GM23338 (cell line): ENCODE measurements at regions not wholly inside any gene's neighbourhood (a gene's known extent, or its start where the extent isn't known, plus 50 kb on each side); places are given as distances from the start of the nearest gene placed in this dataset.

Source experiments
- ATAC-seq: fragments of 200-7000 bp; cut with Tn5 transposase; 3 replicates; pipeline ENCODE4 v1.9.1; 2020
- DNase-seq: peaks from one replicate; pipeline ENCODE4 v3.0.0-alpha.2; 2015; ENCODE audit warnings: low spot score
- H2AFZ ChIP-seq: fragments of 200-600 bp; sonication (generic); 2 replicates; pipeline ENCODE4 v1.8.0; 2016; ENCODE audit warnings: antibody characterized with exemption, mild to moderate bottlenecking, moderate library complexity
- H3F3A ChIP-seq: fragments of 200-600 bp; sonication (generic); replicated peaks from 2 replicates; pipeline ENCODE4 v1.8.0; 2017; ENCODE audit warnings: antibody characterized with exemption, mixed run types, low read depth
- H3K27ac ChIP-seq: fragments of 200-600 bp; sonication (generic); 2 replicates; pipeline ENCODE4 v1.6.1; 2016; ENCODE audit warnings: low read depth
- H3K27me3 ChIP-seq: fragments of 200-600 bp; sonication (generic); 2 replicates; pipeline ENCODE4 v1.8.0; 2016; ENCODE audit warnings: mild to moderate bottlenecking, mixed run types, moderate library complexity; ENCODE audit not compliant: insufficient read depth
- H3K36me3 ChIP-seq: fragments of 200-600 bp; sonication (generic); 2 replicates; pipeline ENCODE4 v1.8.0; 2016; ENCODE audit warnings: mild to moderate bottlenecking; ENCODE audit not compliant: insufficient read depth
- H3K4me1 ChIP-seq: fragments of 200-600 bp; sonication (generic); 2 replicates; pipeline ENCODE4 v1.8.0; 2016; ENCODE audit warnings: mild to moderate bottlenecking, moderate library complexity; ENCODE audit not compliant: insufficient read depth
- H3K4me2 ChIP-seq: fragments of 200-600 bp; sonication (generic); 2 replicates; pipeline ENCODE4 v1.7.1; 2017; ENCODE audit warnings: mixed run types
- H3K4me3 ChIP-seq: fragments of 200-600 bp; sonication (generic); 2 replicates; pipeline ENCODE4 v1.6.1; 2016; ENCODE audit warnings: mixed run types
- H3K79me2 ChIP-seq: fragments of 200-600 bp; sonication (generic); replicated peaks from 2 replicates; pipeline ENCODE4 v1.8.0; 2017; ENCODE audit warnings: mild to moderate bottlenecking; ENCODE audit not compliant: insufficient read depth
- H3K9me2 ChIP-seq: fragments of 200-600 bp; sonication (generic); 2 replicates; pipeline ENCODE4 v1.8.0; 2017; ENCODE audit not compliant: insufficient read depth
- H4K20me1 ChIP-seq: fragments of 200-600 bp; sonication (generic); replicated peaks from 2 replicates; pipeline ENCODE4 v1.8.0; 2017; ENCODE audit warnings: mild to moderate bottlenecking; ENCODE audit not compliant: insufficient read depth
- H3K27ac Mint-ChIP-seq: 2 replicates; pipeline ENCODE4 v1.8.0; 2020; ENCODE audit warnings: inconsistent platforms, mild to moderate bottlenecking, moderate library complexity, mixed read lengths
- H3K27me3 Mint-ChIP-seq: 3 replicates; pipeline ENCODE4 v1.8.0; 2022; ENCODE audit warnings: low read depth, mild to moderate bottlenecking, moderate library complexity, mixed read lengths, inconsistent platforms; ENCODE audit not compliant: insufficient read depth, poor library complexity
- H3K36me3 Mint-ChIP-seq: 3 replicates; pipeline ENCODE4 v1.8.0; 2021; ENCODE audit warnings: low read depth, mild to moderate bottlenecking, inconsistent platforms, moderate library complexity, mixed read lengths
- H3K4me1 Mint-ChIP-seq: 3 replicates; pipeline ENCODE4 v1.8.0; 2020; ENCODE audit warnings: mild to moderate bottlenecking, inconsistent platforms, mixed read lengths
- H3K4me3 Mint-ChIP-seq: 3 replicates; pipeline ENCODE4 v1.8.0; 2021; ENCODE audit warnings: moderate library complexity, mild to moderate bottlenecking, inconsistent platforms, mixed read lengths
- H3K9me3 Mint-ChIP-seq: 3 replicates; pipeline ENCODE4 v1.8.0; 2020; ENCODE audit warnings: moderate library complexity, mild to moderate bottlenecking, inconsistent platforms, mixed read lengths
- ZNF114 ChIP-seq: fragments of 250-450 bp; sonication (Bioruptor Pico); IDR thresholded peaks from 2 replicates; pipeline ENCODE4 v1.5.0; 2020; ENCODE audit warnings: mild to moderate bottlenecking, moderate library complexity
- ZNF331 ChIP-seq: fragments of 250-450 bp; sonication (Bioruptor Pico); IDR thresholded peaks from 2 replicates; pipeline ENCODE4 v1.5.0; 2020; ENCODE audit warnings: low read depth, mild to moderate bottlenecking, moderate library complexity
- TF ChIP-seq, protein P1 (sequence below): fragments of 250-450 bp; sonication (Bioruptor Pico); IDR thresholded peaks from 2 replicates; pipeline ENCODE4 v1.5.0; 2020; ENCODE audit warnings: mild to moderate bottlenecking, moderate library complexity
- TF ChIP-seq, protein P2 (sequence below), 2 experiments: fragments of 200-600 bp in 1 of 2; sonication (generic) in 1 of 2; conservative IDR thresholded peaks; 2 replicates each; pipeline versions ENCODE4 v1.5.1 to v1.6.1; 2016 to 2017; ENCODE audit warnings: antibody characterized with exemption in 2 of 2, low read depth in 2 of 2, mild to moderate bottlenecking in 2 of 2, moderate library complexity in 1 of 2

- H2AFZ ChIP-seq = no peak overlapping the region
- TF ChIP-seq, protein P1, sequence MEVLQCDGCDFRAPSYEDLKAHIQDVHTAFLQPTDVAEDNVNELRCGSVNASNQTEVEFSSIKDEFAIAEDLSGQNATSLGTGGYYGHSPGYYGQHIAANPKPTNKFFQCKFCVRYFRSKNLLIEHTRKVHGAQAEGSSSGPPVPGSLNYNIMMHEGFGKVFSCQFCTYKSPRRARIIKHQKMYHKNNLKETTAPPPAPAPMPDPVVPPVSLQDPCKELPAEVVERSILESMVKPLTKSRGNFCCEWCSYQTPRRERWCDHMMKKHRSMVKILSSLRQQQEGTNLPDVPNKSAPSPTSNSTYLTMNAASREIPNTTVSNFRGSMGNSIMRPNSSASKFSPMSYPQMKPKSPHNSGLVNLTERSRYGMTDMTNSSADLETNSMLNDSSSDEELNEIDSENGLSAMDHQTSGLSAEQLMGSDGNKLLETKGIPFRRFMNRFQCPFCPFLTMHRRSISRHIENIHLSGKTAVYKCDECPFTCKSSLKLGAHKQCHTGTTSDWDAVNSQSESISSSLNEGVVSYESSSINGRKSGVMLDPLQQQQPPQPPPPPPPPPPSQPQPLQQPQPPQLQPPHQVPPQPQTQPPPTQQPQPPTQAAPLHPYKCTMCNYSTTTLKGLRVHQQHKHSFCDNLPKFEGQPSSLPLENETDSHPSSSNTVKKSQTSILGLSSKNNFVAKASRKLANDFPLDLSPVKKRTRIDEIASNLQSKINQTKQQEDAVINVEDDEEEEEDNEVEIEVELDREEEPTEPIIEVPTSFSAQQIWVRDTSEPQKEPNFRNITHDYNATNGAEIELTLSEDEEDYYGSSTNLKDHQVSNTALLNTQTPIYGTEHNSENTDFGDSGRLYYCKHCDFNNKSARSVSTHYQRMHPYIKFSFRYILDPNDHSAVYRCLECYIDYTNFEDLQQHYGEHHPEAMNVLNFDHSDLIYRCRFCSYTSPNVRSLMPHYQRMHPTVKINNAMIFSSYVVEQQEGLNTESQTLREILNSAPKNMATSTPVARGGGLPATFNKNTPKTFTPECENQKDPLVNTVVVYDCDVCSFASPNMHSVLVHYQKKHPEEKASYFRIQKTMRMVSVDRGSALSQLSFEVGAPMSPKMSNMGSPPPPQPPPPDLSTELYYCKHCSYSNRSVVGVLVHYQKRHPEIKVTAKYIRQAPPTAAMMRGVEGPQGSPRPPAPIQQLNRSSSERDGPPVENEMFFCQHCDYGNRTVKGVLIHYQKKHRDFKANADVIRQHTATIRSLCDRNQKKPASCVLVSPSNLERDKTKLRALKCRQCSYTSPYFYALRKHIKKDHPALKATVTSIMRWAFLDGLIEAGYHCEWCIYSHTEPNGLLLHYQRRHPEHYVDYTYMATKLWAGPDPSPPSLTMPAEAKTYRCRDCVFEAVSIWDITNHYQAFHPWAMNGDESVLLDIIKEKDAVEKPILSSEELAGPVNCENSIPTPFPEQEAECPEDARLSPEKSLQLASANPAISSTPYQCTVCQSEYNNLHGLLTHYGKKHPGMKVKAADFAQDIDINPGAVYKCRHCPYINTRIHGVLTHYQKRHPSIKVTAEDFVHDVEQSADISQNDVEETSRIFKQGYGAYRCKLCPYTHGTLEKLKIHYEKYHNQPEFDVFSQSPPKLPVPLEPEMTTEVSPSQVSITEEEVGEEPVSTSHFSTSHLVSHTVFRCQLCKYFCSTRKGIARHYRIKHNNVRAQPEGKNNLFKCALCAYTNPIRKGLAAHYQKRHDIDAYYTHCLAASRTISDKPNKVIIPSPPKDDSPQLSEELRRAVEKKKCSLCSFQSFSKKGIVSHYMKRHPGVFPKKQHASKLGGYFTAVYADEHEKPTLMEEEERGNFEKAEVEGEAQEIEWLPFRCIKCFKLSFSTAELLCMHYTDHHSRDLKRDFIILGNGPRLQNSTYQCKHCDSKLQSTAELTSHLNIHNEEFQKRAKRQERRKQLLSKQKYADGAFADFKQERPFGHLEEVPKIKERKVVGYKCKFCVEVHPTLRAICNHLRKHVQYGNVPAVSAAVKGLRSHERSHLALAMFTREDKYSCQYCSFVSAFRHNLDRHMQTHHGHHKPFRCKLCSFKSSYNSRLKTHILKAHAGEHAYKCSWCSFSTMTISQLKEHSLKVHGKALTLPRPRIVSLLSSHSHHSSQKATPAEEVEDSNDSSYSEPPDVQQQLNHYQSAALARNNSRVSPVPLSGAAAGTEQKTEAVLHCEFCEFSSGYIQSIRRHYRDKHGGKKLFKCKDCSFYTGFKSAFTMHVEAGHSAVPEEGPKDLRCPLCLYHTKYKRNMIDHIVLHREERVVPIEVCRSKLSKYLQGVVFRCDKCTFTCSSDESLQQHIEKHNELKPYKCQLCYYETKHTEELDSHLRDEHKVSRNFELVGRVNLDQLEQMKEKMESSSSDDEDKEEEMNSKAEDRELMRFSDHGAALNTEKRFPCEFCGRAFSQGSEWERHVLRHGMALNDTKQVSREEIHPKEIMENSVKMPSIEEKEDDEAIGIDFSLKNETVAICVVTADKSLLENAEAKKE (CRISPR knock-in tag) = no peak
- TF ChIP-seq ZNF114 (CRISPR knock-in tag) (no peak), ZNF331 (CRISPR knock-in tag) (no peak)
- TF ChIP-seq, protein P2, sequence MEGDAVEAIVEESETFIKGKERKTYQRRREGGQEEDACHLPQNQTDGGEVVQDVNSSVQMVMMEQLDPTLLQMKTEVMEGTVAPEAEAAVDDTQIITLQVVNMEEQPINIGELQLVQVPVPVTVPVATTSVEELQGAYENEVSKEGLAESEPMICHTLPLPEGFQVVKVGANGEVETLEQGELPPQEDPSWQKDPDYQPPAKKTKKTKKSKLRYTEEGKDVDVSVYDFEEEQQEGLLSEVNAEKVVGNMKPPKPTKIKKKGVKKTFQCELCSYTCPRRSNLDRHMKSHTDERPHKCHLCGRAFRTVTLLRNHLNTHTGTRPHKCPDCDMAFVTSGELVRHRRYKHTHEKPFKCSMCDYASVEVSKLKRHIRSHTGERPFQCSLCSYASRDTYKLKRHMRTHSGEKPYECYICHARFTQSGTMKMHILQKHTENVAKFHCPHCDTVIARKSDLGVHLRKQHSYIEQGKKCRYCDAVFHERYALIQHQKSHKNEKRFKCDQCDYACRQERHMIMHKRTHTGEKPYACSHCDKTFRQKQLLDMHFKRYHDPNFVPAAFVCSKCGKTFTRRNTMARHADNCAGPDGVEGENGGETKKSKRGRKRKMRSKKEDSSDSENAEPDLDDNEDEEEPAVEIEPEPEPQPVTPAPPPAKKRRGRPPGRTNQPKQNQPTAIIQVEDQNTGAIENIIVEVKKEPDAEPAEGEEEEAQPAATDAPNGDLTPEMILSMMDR (conservative IDR thresholded peaks at IDR 0.05; ENCODE audit: low read depth in 2 of 2) = no peak
- no peak overlapping the region for H3K27ac Mint-ChIP-seq
These were observed 372.3 kb upstream of the MON1B start for GRCh38 chr16:76818606-76819181.

More at GRCh38 chr16:76818606-76819181, 372.3 kb upstream of the MON1B start:
- DNase-seq = no peak
- Mint-ChIP-seq H3K4me1 (no peaks in the 10 kb centered on the region), H3K4me3 (no peak overlapping the region), H3K27me3 (no peaks in the 10 kb centered on the region), H3K9me3 (peaks cover 76% of the 10 kb centered on the region), H3K36me3 (no peaks in the 10 kb centered on the region)
- H3K27me3 ChIP-seq = no peaks in the 10 kb centered on the region
- no peaks in the 10 kb centered on the region for H3K36me3 ChIP-seq
- no peaks in the 10 kb centered on the region for H3K9me2 ChIP-seq
- no peak overlapping the region for H3K27ac ChIP-seq
- ATAC-seq = no peak
- H3K79me2 ChIP-seq = no peaks in the 10 kb centered on the region
- no peaks in the 10 kb centered on the region for H3F3A ChIP-seq
- no peak overlapping the region for H3K4me2 ChIP-seq
- H4K20me1 ChIP-seq = no peaks in the 10 kb centered on the region
- no peak overlapping the region for H3K4me3 ChIP-seq
- no peaks in the 10 kb centered on the region for H3K4me1 ChIP-seq
